ENCODE measurements at regions not wholly inside any gene's neighbourhood (a gene's known extent, or its start where the extent isn't known, plus 50 kb on each side); places are given as distances from the start of the nearest gene placed in this dataset.

GRCh38 chr13:67833564-67833963, 603.4 kb upstream of the PCDH9 start:
- Histone ChIP-seq H3K9me3 (no peaks in the 10 kb centered on the region), H3K9me2 (no peaks in the 10 kb centered on the region), H3K27ac (ENCODE audit: low read depth in 2 of 2, low read length in 1 of 2) (no peak overlapping the region), H3K4me2 (no peak overlapping the region), H4K20me1 (ENCODE audit: insufficient read depth) (no peaks in the 10 kb centered on the region), H3K9ac (no peak overlapping the region), H3K79me2 (ENCODE audit: insufficient read depth) (no peaks in the 10 kb centered on the region), H3K4me3 (ENCODE audit: low read depth in 2 of 2, low read length in 1 of 2) (no peak overlapping the region), H3K27me3 (ENCODE audit: insufficient read depth) (no peaks in the 10 kb centered on the region), H3K36me3 (replicated peaks in 1 of 2; ENCODE audit: control insufficient read depth in 1 of 2, insufficient read depth in 2 of 2, low read length in 1 of 2) (no peaks in the 10 kb centered on the region), H2AFZ (ENCODE audit: low read depth) (no peak overlapping the region), H3F3A (replicated peaks; ENCODE audit: insufficient read depth) (no peaks in the 10 kb centered on the region), H3K4me1 (ENCODE audit: control insufficient read depth in 1 of 2, insufficient read depth in 2 of 2, low read depth in 1 of 2, low read length in 1 of 2) (no peaks in the 10 kb centered on the region)
- POLR2A ChIA-PET = no interaction called here
- DNase-seq = no peak
- CTCF ChIA-PET = interaction anchor here (0.9 kb wide), 1 partner anchor 97 kb away, joined by 4 read pairs; no protein-coding TSS in a partner anchor
- TF ChIP-seq MXI1 (IDR thresholded peaks at IDR 0.05; ENCODE audit: low read depth, low read length) = no peak
- TF ChIP-seq USF1 (IDR thresholded peaks at IDR 0.05; ENCODE audit: borderline replicate concordance, low read depth) = no peak
- peak; percentile 35; the same call in 1 of the 2 replicates for TF ChIP-seq RAD21 (IDR thresholded peaks at IDR 0.05; ENCODE audit: low read length)

- no peaks in the 10 kb centered on the region for H3K27me3 ChIP-seq (ENCODE audit: insufficient read depth)
- no peaks in the 10 kb centered on the region for H4K20me1 ChIP-seq (ENCODE audit: insufficient read depth)
- no peaks in the 10 kb centered on the region for H3K4me1 ChIP-seq (ENCODE audit: control insufficient read depth in 1 of 2, insufficient read depth in 2 of 2, low read depth in 1 of 2, low read length in 1 of 2)
- H3F3A ChIP-seq (replicated peaks; ENCODE audit: insufficient read depth) = no peaks in the 10 kb centered on the region
- no peaks in the 10 kb centered on the region for H3K79me2 ChIP-seq (ENCODE audit: insufficient read depth)
- H3K27ac ChIP-seq (ENCODE audit: low read depth in 2 of 2, low read length in 1 of 2) = no peak overlapping the region
- 69% methylated on average over 3 of the region's 3 CpGs for WGBS (ENCODE audit: low lambda C conversion rate)
- H3K9me2 ChIP-seq = peaks cover 2% of the 10 kb centered on the region; the same call in 1 of the 2 replicates
- H3K9ac ChIP-seq = no peak overlapping the region
- H3K36me3 ChIP-seq (replicated peaks in 1 of 2; ENCODE audit: control insufficient read depth in 1 of 2, insufficient read depth in 2 of 2, low read length in 1 of 2) = no peaks in the 10 kb centered on the region
- H2AFZ ChIP-seq (ENCODE audit: low read depth) = no peak overlapping the region
- no peaks in the 10 kb centered on the region for H3K9me3 ChIP-seq
- ChIA-PET POLR2A (no interaction called here), CTCF (interaction anchor here (1.7 kb wide), 1 partner anchor 12 kb away, joined by 5 read pairs; no protein-coding TSS in a partner anchor)
- H3K4me2 ChIP-seq = no peak overlapping the region
- no peak for DNase-seq
- H3K4me3 ChIP-seq (ENCODE audit: low read depth in 2 of 2, low read length in 1 of 2) = no peak overlapping the region
- TF ChIP-seq MAX (IDR thresholded peaks at IDR 0.05; ENCODE audit: low read depth) (no peak), PBX3 (IDR thresholded peaks at IDR 0.05) (no peak), NRF1 (IDR thresholded peaks at IDR 0.05; ENCODE audit: low read depth, low read length) (no peak), SMC3 (IDR thresholded peaks at IDR 0.05; ENCODE audit: low read depth, low read length) (no peak), REST (IDR thresholded peaks at IDR 0.05; ENCODE audit: low read depth, low read length) (no peak), TCF12 (IDR thresholded peaks at IDR 0.05) (no peak), YY1 (IDR thresholded peaks at IDR 0.05; ENCODE audit: low read depth) (no peak), MXI1 (IDR thresholded peaks at IDR 0.05; ENCODE audit: low read depth, low read length) (no peak), USF2 (IDR thresholded peaks at IDR 0.05; ENCODE audit: borderline replicate concordance, low read depth, low read length) (no peak), TEAD4 (IDR thresholded peaks at IDR 0.05; ENCODE audit: borderline replicate concordance, insufficient read depth) (no peak), FOXM1 (IDR thresholded peaks at IDR 0.05; ENCODE audit: low read depth) (no peak), RXRA (IDR thresholded peaks at IDR 0.05; ENCODE audit: borderline replicate concordance, low read depth) (no peak), SIN3A (IDR thresholded peaks at IDR 0.05; ENCODE audit: borderline replicate concordance, low read depth, low read length) (no peak), USF1 (IDR thresholded peaks at IDR 0.05; ENCODE audit: borderline replicate concordance, low read depth) (no peak), GATA2 (CRISPR knock-in tag; IDR thresholded peaks at IDR 0.05) (no peak), EZH2phosphoT487 (IDR thresholded peaks at IDR 0.05; ENCODE audit: borderline replicate concordance, low read depth) (no peak), RCOR1 (IDR thresholded peaks at IDR 0.05; ENCODE audit: low read length) (no peak), TAF1 (IDR thresholded peaks at IDR 0.05; ENCODE audit: borderline replicate concordance, low read depth, low read length) (no peak)
These were observed 599.5 kb upstream of the PCDH9 start for GRCh38 chr13:67829641-67830040.

All from SK-N-SH (cell line).